ENCODE measurements at regions not wholly inside any gene's neighbourhood (a gene's known extent, or its start where the extent isn't known, plus 50 kb on each side); places are given as distances from the start of the nearest gene placed in this dataset.

DNA sequence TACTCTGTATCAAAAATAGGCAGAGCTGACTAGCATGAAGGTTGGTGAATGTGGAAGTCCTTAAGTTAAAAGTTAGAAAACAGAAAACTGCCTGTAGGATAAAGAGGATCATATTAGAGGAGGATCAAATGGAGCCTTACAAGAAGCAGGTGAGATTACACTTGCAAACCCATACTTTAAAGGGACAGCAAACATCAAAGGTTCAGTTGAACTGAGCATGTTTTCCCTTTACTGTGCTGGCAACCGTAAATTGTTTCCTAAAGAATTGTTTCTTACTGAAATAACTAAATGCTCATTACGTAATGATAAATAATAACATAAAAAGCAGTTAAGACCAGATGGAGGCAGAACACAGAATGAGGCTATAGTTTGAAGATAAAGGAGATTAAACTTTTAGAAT, 465.3 kb upstream of the FTMT start:
- TF ChIP-seq, protein P1, sequence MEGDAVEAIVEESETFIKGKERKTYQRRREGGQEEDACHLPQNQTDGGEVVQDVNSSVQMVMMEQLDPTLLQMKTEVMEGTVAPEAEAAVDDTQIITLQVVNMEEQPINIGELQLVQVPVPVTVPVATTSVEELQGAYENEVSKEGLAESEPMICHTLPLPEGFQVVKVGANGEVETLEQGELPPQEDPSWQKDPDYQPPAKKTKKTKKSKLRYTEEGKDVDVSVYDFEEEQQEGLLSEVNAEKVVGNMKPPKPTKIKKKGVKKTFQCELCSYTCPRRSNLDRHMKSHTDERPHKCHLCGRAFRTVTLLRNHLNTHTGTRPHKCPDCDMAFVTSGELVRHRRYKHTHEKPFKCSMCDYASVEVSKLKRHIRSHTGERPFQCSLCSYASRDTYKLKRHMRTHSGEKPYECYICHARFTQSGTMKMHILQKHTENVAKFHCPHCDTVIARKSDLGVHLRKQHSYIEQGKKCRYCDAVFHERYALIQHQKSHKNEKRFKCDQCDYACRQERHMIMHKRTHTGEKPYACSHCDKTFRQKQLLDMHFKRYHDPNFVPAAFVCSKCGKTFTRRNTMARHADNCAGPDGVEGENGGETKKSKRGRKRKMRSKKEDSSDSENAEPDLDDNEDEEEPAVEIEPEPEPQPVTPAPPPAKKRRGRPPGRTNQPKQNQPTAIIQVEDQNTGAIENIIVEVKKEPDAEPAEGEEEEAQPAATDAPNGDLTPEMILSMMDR (IDR thresholded peaks at IDR 0.05; ENCODE audit: control extremely low read depth, extremely low read depth, low read depth, missing control alignments): no peak
- no peak for DNase-seq (ENCODE audit: extremely low spot score)
- ChIA-PET CTCF (no interaction called here), POLR2A (no interaction called here)

DNA sequence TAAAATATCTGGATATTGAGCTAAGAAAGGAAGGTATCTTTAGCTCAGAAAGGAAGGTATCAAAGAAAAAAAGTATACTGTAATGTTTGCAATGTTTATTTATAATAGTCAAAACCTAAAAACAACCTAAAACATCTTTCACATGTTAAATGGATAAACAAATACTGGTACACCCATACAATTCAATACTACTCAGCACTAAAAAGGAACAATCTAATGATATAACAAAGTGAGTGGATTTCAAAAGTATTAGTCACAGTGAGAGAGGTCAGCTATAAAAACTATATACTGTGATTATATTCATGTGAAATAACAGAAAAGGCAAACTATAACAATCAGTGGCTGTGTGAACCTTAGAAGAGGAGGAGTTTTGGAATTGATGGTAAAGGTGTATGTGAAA, 455.0 kb upstream of the FTMT start:
- DNase-seq (ENCODE audit: extremely low spot score): no peak
- ChIA-PET CTCF (interaction anchor here (1.3 kb wide), 1 partner anchor 18 kb away, joined by 4 read pairs; no protein-coding TSS in a partner anchor), POLR2A (no interaction called here)
- TF ChIP-seq, protein P1 (IDR thresholded peaks at IDR 0.05; ENCODE audit: control extremely low read depth, extremely low read depth, low read depth, missing control alignments): no peak

DNA sequence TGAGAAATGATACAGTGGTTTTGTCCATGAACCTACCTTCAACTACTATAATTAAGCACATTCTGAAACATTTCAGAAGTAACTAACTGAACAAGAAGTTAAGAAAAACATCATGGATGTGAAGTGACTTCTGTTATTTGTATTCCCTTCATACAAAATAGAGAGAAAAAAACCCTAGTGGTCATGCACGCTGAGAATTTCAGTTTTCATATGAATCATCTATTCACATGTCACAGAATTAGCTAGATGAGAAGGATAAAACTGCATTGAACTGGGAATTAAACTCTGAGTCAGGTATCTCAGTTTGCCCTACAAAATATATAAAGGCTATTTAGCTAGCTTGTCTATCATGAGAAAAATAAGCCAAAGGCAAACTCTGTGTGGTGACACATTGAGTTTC, 451.8 kb upstream of the FTMT start:
- POLR2A ChIA-PET: no interaction called here
- DNase-seq (ENCODE audit: extremely low spot score): no peak
- TF ChIP-seq, protein P1 (IDR thresholded peaks at IDR 0.05; ENCODE audit: control extremely low read depth, extremely low read depth, low read depth, missing control alignments): no peak
- CTCF ChIA-PET: no interaction called here

DNA sequence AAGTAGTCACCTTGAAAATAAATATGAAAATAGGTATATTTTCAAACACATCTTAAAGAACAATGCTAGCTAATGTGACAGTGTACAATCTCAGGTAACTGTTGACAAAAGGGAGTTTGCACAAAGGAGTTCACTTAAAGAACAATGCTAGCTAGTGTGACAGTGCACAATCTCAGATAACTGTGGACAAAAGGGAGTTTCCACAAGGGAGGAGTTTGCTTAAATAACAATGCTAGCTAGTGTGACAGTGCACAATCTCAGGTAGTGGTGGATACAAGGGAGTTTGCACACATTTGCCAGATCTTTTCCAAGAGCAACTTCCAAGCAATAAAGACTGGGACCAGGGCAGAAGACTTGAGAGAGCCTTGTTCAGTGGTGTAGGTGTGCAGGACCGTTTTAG, 442.9 kb upstream of the FTMT start:
- CTCF ChIA-PET: interaction anchor here (1.3 kb wide), 1 partner anchor 14 kb away, joined by 3 read pairs; no protein-coding TSS in a partner anchor

DNA sequence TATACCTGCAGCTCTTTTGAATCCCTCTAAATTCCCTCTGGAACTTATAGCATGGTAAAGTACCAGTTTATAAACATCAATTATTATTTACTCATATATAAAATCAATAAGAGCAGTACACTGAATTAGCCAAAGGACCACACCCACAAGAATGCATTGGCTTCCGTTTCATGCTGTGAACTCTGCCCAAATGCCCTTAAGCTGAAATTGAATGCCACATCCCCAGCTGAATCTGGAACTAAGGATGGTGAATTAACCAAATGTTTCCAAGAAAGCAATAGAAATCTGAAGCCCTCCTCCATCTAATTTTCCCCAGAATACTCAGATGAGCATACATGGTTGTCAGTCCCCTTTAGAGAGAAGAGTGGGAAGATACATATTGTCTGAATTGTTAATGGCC, 436.4 kb upstream of the FTMT start:
- POLR2A ChIA-PET: no interaction called here
- CTCF ChIA-PET: interaction anchor here (1.4 kb wide), 1 partner anchor 11 kb away, joined by 4 read pairs; no protein-coding TSS in a partner anchor
- TF ChIP-seq, protein P1 (IDR thresholded peaks at IDR 0.05; ENCODE audit: control extremely low read depth, extremely low read depth, low read depth, missing control alignments): no peak
- DNase-seq (ENCODE audit: extremely low spot score): no peak

More for the DNA sequence above, 442.9 kb upstream of the FTMT start:
- no peak for DNase-seq (ENCODE audit: extremely low spot score)
- TF ChIP-seq, protein P1 (IDR thresholded peaks at IDR 0.05; ENCODE audit: control extremely low read depth, extremely low read depth, low read depth, missing control alignments): no peak
- POLR2A ChIA-PET: no interaction called here

DNA sequence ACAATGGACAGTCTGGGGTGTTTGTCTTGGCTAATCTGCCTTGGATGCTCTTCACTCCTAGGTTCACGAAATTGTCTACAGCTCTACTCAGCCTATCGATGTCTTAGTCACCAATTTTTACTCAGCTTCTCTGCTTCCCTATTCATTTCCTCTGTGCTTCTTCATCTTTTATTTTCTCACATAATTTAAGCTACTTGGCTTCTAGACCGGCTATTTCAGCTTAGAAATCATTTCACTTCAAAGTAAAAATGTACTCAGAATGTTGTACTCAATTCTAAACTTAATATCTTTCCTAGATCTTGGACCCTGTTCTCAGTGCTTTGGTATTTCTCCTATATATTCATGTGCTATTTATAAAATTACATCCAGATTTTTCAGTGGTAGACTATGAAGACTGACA, 430.0 kb upstream of the FTMT start:
- ChIA-PET POLR2A (no interaction called here), CTCF (no interaction called here)
- TF ChIP-seq, protein P1 (IDR thresholded peaks at IDR 0.05; ENCODE audit: control extremely low read depth, extremely low read depth, low read depth, missing control alignments): no peak
- no peak for DNase-seq (ENCODE audit: extremely low spot score)

DNA sequence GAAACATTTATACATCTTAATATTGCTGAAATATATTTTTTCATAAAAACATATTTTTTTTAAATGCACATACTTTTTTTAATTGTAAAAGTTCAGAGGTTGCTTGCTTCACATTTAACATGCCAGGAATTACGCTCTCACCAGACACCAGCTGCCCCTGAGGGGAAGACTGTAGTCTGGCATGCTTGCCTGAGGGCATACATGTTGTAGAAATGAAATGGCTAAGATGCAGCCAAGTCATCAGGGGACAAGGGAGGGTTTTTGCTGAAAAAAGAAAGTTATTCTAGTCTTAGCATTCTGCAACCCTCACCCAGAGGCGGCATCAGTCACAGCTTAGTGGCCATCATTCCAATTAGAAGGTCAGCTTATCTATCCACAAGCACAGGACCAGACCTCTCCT, 426.7 kb upstream of the FTMT start:
- DNase-seq (ENCODE audit: extremely low spot score): no peak
- CTCF ChIA-PET: no interaction called here
- TF ChIP-seq, protein P1 (IDR thresholded peaks at IDR 0.05; ENCODE audit: control extremely low read depth, extremely low read depth, low read depth, missing control alignments): no peak
- POLR2A ChIA-PET: no interaction called here

Data from GM10248 (cell line).